ENCODE measurements at regions not wholly inside any gene's neighbourhood (a gene's known extent, or its start where the extent isn't known, plus 50 kb on each side); places are given as distances from the start of the nearest gene placed in this dataset.

DNA sequence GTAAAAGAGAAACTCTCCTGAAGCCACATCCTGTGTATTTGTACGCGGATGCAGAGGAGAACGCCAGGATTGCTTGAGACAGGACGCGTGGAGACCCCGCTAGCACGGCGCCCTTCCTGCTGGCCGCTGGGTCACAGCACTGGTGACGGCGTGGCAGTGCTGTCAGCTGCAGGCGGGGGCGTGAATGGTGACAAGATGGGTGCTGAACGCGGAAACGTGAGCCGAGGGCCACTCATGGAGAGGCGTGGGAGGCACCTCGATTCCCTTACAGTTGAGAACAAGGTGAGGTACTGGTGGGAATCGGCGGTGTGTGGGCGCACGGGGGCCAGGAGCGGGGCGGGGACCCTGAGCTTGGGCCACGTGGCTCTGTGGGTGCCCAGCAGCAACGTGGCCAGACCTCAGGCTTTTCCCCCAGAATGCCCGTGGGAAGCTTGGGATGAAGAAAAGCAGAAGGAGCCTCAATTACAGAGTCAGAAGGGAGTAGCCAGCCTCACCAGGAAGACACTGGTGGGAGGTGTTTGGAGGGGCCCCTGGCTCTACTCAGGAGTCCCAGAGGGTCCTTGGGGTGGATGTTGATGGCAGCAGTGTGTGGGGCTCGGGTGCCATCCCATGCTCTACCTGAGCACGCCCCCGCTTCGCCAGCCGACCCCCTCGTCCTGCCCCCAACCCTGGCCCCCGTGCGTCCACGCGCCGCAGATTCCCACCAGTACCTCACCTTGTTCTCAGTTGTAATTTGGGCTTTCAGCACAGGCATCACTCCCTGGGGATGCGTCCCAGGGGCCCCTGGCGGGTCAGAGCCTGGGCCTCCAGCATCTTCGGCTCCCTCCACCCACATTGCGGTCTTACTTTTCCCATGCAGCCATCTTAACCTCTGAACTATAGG lies 208.4 kb upstream of the TCERG1L start:
- no peak for DNase-seq (ENCODE audit: low read depth in 2 of 2, low spot score in 1 of 2)

DNA sequence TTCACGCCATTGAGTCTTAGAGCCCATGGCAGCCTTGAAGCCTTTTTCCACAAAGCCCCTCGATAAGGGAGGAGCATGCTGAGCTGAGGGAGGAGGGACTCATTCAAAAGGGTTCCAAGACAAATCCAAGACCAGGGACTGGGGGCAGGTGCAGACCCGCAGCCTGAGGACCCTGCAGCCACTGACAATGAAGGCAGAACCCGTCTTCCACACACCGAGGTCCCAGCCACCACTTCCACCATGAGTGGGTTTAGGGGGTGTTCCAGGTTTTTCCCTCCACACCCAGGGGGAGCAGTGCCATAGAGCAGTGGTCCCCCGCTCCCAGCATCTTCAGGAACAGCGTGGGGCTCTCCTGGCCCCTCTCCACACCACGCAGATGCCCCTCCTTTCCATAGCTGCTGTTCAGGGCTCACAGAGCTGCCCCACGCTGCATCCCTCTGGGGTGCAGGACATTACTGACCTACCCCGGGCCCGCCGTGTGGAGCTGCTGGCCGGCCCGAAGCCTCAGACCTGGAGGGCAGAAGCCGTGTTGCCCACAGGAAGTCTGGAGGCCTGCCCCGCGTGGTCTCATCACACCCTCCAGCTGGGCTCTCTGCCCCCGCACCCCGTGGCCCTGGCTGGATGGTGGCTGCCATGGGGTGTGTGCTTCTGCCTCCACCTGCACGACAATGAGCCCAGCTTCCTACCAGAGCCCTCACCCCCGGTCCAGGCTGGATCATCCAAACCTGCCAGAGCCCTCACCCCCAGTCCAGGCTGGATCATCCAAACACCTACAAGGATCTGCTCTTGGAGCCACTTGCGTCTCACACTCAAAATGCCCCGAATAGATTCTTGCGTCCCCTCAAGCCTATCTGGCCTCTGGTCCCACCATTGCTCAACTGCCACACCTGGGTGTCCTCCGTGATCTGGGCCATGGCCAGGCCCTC lies 220.0 kb upstream of the TCERG1L start:
- DNase-seq (ENCODE audit: low read depth in 2 of 2, low spot score in 1 of 2), result no peak

DNA sequence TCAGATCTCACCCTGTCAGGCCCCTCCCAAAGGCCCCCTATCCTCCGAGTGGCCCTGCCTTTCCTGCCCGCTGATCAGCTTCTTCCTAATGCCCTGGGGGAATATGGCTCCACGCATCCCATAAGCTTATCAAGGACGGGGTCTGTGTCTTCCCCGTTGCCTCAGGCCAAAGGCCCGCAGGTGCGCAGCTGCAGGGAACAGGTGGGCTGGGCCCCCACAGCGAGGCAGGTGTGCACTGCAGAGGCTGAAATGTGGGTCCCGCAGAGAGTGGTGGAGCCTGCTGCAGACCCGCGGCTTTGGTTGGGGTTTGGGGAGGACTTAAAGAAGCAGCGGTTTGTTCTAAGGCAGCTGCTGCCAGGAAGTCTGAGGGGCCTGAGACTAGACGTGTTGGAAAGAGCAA lies 220.8 kb upstream of the TCERG1L start:
- DNase-seq (ENCODE audit: low read depth in 2 of 2, low spot score in 1 of 2), result no peak

DNA sequence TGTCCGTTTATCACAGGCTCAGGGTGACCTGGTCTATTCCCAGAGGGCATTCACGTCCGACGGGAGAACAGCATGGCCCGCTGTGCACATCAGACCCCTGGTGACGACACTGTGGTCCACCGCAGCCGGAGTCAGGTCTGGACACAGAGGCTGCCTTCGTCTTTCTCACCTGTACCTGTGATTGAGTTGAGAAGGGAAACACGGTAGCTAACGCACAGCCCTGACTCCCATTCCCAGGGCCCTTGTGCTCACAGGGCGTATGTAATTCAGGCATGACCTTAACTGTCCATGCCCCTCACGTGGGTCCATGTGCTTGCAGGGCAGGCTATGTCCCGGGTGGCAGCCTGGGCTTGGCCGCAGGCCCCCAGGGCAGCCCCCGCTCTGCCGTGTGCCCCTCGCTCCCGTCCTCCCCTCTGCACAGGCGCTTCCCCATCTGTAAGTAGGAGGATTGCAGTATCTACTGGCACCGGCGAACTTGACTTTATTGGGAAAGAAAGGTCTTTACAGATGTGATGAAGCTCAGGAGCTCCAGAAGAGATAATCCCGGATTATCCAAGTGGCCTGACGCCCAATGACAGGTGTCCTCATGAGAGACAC lies 221.3 kb upstream of the TCERG1L start:
- DNase-seq (ENCODE audit: low read depth in 2 of 2, low spot score in 1 of 2), result no peak

DNA sequence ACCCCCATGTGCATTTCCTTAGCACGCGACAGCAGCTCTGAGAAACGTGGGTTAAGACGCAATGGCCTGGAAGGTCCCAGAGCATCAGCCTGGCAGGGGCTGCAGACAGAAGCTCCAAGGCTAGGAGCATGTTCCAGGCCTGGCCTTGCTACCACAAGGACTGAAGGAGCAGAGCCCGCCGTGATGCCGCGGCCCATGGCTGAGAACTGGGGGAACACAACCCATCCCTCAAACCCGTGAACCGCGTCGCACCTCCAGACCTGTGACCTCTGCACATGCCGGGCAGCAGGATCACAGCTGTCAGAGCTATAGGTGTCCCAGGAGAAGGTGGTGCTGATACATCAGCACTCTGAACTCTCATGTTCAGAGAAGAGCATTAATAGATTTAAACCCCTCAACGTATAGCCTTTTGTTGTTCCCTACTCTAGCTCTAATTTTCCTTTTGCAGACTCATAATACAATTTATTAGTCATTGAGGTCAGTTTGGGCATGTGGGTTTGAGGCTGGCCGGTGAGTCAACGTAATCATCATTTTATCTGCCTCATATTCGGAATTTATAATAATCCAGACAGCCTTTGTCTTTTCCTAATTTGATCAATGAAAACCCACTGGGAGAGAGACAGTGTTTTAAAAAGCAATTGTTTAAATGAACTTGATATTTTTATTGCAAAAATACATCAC lies 222.5 kb upstream of the TCERG1L start:
- DNase-seq (ENCODE audit: low read depth in 2 of 2, low spot score in 1 of 2), result no peak

DNA sequence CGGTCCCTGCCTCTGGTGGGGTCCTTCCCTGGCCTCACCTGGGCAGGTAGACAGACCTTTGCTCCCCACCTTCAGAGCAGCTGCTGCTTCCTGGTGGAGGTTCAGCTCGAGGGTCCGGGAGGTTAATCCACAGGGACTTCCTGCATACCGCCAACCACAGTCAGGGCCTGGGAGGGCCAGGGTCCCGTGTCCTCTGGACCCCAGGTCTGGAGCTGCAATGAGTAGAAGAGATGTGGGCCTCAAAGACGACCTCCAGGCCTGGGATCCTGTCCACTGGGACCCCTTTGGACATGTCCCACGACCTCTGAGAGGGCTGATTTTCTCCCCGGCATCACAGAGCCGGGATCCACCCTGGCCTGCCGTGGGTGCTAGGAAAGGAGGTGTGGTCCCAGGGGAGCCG lies 223.3 kb upstream of the TCERG1L start:
- no peak for DNase-seq (ENCODE audit: low read depth in 2 of 2, low spot score in 1 of 2)

DNA sequence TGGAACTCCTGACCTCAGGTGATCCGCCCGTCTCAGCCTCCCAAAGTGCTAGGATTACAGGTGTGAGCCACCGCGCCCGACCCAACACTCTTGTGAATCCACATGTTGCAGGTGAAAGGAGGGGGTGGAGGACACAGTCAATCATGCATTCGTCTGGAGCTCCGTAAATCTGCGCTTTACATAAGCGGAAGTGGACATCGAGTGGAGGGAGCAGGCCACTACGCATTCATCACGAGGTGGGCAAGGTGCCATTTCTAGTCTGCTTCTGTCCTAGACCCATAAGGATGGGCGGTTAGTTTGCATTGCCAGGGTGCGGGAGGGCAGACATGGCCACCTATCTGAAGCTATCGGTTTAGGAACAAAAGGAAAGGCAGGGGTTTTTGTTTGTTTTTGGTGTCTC lies 225.2 kb upstream of the TCERG1L start:
- DNase-seq (ENCODE audit: low read depth in 2 of 2, low spot score in 1 of 2), result no peak

DNA sequence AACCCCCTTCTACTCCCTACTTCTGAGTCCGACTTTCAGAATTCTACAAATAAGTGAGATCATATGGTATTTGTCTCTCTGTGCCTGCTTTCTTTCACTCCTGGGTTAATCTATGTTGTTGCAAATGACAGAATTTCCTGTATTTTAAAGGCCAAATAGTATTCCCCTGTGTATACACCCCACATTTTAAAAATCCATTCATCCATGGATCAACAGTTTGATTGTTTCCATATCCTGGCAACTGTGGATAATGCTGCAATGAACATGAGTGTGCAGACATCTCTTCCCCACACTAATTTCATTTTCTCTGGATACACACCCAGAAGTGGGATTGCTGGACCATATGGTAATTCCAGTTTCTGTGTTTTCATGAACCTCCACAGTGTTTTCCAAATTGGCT lies 225.8 kb upstream of the TCERG1L start:
- no peak for DNase-seq (ENCODE audit: low read depth in 2 of 2, low spot score in 1 of 2)

DNA sequence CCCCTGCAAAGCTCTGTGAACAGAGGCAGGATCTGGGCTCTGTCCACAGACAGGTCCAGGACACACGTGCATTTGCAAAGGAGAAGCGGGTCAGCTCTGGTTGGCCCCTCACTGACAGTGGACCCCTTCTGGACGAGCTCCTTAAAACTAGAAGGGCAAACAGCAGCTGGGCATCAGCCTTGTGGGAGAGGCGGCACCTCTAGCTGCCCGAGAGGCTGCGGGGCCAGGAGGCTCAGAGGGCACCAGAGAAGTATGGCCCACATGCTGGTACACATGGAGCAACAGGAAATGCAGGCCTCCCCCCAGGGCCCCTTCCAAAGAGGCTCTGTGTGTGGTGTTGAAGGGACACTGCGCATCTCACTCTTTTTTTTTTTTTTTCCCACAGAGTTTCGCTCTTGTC lies 233.0 kb upstream of the TCERG1L start:
- no peak for DNase-seq (ENCODE audit: low read depth in 2 of 2, low spot score in 1 of 2)

DNA sequence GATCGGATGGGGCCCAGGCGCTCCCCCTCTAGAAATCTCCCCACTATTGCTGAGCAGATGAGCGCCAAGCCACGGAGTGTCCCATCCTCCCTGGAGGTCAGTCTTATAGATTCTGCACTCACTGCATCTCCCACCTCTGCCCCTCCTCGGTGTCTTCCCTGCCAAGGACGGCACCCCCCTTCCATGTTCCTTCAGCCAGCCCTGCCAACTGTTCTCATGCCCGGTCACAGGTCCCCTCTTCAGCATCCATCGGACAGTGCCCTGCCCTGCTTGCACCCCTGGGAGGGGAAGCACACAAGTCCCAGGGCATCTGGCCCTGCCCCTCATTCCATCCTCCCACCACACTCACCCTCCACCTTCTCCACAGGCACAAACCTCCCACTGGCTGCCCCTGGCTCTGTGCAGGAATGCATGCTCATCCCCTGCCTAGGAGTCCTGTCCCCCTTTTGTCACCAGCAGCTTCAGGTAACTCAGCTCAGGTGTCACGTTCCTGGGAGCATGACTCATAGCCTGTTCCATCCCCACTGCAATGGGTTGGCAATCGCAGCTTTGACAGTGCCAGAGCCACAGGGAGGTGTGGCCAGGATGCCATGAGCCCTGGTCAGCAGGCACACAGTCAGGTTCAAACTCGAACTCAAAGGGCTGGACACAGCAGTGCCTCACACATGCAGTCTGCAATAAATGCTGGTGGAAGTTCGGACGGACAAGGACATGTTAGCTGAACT lies 234.7 kb upstream of the TCERG1L start:
- no peak for DNase-seq (ENCODE audit: low read depth in 2 of 2, low spot score in 1 of 2)

DNA sequence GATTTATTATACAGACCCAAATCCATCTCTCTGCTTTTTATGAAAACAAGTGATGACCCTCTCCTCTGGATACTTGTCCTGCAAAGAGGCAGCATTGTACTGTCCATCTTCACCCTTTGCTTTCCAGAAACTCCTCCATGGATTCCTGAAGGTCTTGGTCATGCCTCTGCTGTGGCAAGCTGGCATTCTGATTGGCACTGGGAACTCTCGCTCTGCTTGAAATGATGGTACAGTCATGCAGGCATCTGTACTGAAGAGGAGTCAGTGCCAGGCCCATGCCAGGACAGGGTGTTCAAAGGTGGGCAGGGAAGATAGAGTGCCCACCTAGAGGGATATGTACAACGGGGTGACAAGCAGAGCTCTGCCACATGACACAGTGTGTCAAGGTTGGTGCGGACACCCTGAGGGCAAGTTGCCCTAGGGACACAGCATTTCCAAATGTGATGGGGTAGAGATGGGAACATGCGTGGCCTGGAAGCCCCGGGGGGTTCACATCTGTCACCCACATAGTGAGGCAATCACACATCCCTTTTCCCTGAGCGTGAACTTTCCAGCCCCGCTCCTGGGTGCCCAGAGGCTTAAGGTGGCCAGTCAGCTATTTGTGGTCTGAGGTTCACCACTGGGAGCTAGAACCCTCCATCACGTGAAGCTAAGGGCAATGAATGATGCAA lies 235.7 kb upstream of the TCERG1L start:
- DNase-seq (ENCODE audit: low read depth in 2 of 2, low spot score in 1 of 2), result no peak

DNA sequence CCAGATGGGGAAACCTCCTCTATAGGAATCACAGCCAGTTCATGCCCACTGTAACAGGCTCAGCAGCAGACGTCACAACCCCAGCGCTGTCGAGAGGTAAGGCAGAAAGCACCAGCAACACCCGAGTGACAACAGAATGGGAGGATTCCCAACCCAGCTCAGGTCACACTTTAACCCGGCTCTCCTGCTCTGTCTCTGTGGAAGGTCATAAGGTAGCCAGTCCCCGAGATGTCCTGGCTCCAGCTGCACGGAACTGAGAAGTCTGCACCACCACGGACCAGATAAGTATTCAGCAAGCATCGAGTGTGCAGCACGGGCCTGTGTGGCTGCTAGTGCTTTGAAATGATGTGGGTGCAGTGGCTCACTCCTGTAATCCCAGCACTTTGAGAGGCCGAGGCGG lies 236.7 kb upstream of the TCERG1L start:
- no peak for DNase-seq (ENCODE audit: low read depth in 2 of 2, low spot score in 1 of 2)

DNA sequence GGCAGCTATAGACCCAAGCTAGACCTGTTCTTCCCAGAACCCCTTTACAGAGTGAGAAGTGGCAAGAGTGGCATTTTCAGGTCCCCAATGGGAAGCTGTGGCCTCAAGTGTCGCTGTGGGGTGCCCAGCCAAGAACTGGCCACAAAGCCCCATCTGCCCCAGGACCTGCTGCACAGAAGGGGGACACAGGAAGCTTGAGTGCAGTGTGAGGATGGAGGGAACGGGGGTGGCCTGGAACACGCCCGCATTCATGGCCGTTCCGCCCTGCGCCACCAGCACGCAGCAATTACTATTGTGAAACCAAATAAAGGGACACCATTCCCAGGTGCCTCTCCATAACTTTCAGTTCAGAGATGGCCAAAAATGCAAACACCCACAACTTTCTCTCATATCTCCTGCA lies 237.6 kb upstream of the TCERG1L start:
- DNase-seq (ENCODE audit: low read depth in 2 of 2, low spot score in 1 of 2), result no peak

DNA sequence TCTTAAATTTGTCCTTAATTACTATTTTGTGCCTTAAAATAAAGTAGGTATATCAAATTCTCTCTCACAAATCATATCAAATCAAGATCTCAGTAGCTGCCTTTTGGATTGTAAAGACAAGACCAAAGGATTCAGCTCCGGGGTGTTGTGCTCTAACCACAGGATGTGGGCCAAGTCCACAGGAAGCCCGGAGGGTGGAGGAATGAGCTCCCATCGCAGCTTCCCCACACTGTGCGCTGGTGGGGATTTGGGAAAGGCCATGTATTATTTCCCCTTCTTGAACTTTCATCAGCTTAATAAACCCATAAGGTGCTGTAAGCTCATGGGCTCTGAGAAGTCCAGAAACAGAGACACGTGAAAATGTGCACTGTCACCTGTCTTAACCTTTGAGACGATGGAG lies 241.6 kb upstream of the TCERG1L start:
- DNase-seq (ENCODE audit: low read depth in 2 of 2, low spot score in 1 of 2), result no peak

DNA sequence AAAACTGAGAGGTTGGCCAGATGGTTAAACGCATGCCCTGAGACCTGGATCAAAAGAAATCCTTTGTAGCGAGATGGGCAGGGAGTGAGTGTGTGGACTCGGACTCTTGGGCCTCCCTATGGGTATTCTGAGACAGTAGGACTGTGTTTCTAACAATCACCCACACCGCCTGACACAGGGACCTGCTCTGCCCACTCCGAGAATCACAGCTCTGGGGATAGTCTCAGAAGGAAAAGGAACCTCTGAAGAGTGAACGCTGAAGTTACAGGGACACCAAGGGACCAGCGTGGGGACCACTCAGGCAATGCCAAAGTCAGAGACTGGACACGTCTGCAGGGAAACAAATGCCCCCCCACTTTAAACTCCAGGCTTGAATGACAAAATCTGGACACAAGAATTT lies 242.1 kb upstream of the TCERG1L start:
- no peak for DNase-seq (ENCODE audit: low read depth in 2 of 2, low spot score in 1 of 2)

DNA sequence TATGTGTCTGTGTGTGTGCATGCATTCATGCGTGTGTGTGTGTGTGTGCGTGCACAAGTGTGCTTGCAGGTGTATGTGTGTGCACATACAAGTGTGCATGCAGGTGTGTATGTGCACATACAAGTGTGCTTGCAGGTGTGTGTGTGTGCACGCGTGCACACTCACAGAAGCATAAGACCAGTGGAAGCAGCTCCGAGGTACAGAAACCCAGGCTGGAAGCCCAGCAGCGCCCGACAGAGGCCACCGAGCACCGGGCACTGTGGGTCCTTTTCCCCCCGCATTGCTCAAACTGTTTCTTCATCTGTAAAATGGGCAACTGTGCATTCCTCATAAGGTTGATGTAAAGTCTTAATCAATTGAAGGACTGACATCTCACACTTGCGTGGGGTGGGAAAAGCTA lies 243.3 kb upstream of the TCERG1L start:
- no peak for DNase-seq (ENCODE audit: low read depth in 2 of 2, low spot score in 1 of 2)

DNA sequence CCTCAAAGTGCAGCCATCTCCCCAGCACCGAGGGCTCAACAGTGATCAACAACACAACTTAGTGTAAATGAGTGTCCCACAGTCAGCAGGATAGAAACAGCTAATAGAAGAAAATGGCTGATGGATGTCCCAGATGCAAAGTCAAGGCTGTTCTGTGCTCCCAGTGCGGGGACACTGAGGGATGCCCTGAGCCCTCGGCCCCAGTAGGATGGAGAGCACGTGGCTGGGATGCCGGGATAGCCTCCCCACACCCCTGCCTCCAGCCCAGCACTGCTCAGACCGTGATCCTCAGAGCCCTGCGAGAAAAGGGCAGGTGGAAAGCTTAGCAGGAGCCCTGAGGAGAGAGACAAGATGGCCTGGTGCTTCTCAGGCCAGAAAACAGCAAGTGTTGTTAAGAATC lies 243.9 kb upstream of the TCERG1L start:
- DNase-seq (ENCODE audit: low read depth in 2 of 2, low spot score in 1 of 2), result no peak

DNA sequence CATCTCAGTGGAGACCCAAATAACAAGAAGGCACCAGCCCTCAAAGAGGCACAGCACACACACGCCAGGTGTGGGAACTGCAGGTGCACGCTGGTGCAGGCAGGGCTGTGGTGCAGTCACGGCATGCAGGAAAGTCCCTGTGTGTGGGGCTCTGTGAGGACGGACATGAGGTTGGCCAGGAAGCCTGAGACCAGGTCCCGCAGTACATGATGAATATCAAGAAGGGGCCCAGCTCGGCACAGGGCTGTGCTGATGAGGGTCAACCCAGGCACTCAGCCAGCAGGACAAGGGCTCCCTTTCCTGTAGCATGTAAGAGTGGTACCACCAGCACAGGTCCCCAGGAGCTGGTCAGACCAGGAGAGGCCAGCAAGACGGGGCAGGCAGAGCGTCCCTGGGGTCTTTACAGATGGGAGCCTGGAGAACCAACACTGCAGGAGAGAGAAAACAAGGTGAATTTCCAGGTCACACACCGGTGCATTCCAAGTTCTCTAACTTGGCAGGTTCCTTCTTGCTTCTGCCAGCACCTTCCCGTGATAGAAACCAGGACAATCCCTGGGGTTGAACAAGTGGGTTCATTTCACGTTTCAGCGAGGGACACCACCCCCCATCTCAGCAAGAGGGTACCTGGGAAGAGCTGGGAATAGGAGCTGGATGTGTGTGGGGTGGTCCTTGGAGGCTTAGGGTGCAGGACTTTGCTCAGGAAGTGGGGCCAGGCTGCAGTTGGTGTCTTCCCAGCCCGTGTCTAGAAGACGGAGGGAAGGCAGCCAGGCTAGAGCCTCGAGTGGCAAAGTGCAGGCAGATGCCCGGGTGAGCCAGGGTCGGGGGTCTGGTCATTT lies 244.8 kb upstream of the TCERG1L start:
- DNase-seq (ENCODE audit: low read depth in 2 of 2, low spot score in 1 of 2), result no peak

DNA sequence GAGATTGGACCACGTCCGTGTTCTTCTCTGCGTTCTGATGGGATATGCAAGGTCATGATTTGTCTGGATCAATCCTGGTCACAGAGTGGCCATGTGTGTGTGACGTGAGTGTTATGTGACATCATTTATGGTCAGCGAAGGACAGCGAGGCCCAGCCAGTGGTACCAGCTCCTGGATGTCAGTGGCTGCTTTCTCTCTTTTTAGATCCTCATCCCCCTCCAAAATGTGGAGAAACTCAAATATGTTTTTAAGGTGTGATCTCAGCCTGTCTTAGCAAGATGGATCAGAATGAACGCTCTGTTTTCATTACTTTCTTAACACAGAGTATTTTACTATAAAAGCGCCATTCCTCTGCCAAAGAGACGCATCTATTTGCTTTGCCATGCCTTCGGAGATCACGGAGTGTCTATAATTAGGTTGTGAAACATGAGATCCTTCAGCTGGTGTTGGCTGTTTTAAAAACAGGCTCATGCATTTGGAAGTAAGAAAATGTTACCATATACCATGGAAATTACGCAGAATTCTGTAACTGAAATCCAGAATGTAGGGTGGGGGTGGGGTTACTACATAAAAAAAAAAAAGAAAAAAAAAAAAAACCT lies 245.5 kb upstream of the TCERG1L start:
- no peak for DNase-seq (ENCODE audit: low read depth in 2 of 2, low spot score in 1 of 2)
